ENCODE measurements at regions not wholly inside any gene's neighbourhood (a gene's known extent, or its start where the extent isn't known, plus 50 kb on each side); places are given as distances from the start of the nearest gene placed in this dataset.

DNA sequence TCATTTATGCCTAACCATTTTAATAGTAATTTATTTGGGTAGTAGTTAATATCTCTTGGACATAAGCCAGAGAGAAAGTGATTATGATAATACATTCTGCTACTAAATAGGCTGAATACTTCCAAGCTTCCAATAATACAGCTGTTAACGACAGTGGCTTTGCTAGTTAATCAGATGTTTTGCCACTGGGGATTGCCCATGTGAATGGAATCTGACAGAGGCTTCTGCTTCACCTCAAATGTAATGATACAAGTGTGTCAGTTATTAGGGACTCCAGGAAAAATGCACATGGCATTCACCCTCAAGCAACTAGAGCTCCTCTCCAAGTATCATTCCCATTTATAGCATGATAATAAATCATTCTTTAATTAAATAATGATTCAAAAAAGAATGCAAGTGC lies 185.0 kb upstream of the TMEFF2 start:
- no peak for TF ChIP-seq ZNF555 (tag by site-specific recombination; conservative IDR thresholded peaks at IDR 0.05)
- TF ChIP-seq CTCF (tag by site-specific recombination; IDR thresholded peaks at IDR 0.05): no peak
- no peak for TF ChIP-seq BCL11B (tag by site-specific recombination; IDR thresholded peaks at IDR 0.05; ENCODE audit: low read depth)
- TF ChIP-seq ZNF24 (tag by site-specific recombination; IDR thresholded peaks at IDR 0.05): no peak
- TF ChIP-seq ZNF416 (tag by site-specific recombination; IDR thresholded peaks at IDR 0.05): no peak
- no peak for TF ChIP-seq ZNF138 (tag by site-specific recombination; IDR thresholded peaks at IDR 0.05; ENCODE audit: borderline replicate concordance)
- TF ChIP-seq, protein P1, sequence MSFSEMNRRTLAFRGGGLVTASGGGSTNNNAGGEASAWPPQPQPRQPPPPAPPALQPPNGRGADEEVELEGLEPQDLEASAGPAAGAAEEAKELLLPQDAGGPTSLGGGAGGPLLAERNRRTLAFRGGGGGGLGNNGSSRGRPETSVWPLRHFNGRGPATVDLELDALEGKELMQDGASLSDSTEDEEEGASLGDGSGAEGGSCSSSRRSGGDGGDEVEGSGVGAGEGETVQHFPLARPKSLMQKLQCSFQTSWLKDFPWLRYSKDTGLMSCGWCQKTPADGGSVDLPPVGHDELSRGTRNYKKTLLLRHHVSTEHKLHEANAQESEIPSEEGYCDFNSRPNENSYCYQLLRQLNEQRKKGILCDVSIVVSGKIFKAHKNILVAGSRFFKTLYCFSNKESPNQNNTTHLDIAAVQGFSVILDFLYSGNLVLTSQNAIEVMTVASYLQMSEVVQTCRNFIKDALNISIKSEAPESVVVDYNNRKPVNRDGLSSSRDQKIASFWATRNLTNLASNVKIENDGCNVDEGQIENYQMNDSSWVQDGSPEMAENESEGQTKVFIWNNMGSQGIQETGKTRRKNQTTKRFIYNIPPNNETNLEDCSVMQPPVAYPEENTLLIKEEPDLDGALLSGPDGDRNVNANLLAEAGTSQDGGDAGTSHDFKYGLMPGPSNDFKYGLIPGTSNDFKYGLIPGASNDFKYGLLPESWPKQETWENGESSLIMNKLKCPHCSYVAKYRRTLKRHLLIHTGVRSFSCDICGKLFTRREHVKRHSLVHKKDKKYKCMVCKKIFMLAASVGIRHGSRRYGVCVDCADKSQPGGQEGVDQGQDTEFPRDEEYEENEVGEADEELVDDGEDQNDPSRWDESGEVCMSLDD (tag by site-specific recombination; IDR thresholded peaks at IDR 0.05): no peak
- TF ChIP-seq TCF7L2 (IDR thresholded peaks at IDR 0.05; ENCODE audit: borderline replicate concordance, low read depth, low read length): no peak
- TF ChIP-seq KLF7 (tag by site-specific recombination; IDR thresholded peaks at IDR 0.05; ENCODE audit: borderline replicate concordance): no peak
